ENCODE measurements at regions not wholly inside any gene's neighbourhood (a gene's known extent, or its start where the extent isn't known, plus 50 kb on each side); places are given as distances from the start of the nearest gene placed in this dataset.

DNA sequence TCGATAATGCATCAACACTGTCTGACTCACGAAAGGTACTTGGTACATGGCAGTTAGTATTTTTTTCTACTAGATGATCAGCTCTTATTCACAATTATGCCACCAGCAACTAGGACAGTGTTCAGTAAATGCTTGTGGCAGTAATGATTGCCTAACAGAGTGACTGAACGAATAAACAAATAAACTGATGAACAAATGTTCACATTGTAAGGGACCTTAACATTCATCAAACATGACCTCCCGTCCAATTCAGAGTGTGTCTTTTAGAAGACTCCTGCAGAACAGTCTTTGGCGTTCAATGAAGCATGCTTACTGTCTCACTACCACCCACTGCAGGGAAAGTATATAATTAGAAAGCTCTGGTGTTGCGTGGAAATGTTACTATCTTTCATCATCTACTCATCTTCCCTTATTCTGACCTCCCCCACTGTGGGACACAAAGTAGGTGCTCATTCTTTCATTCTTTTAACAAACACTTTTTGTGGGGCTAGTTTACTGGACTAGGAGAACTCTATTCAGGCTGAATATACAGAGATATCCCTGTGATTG, 319.3 kb downstream of the RAB28 start:
- Histone ChIP-seq H3K4me3 (ENCODE audit: low read depth, low read length) (no peak overlapping the region), H3K36me3 (no peaks in the 10 kb centered on the region), H3K9me3 (ENCODE audit: severe bottlenecking) (no peaks in the 10 kb centered on the region), H3K27me3 (ENCODE audit: insufficient read depth, low read depth, severe bottlenecking) (no peaks in the 10 kb centered on the region), H3K27ac (no peak overlapping the region)
- TF ChIP-seq, protein P1, sequence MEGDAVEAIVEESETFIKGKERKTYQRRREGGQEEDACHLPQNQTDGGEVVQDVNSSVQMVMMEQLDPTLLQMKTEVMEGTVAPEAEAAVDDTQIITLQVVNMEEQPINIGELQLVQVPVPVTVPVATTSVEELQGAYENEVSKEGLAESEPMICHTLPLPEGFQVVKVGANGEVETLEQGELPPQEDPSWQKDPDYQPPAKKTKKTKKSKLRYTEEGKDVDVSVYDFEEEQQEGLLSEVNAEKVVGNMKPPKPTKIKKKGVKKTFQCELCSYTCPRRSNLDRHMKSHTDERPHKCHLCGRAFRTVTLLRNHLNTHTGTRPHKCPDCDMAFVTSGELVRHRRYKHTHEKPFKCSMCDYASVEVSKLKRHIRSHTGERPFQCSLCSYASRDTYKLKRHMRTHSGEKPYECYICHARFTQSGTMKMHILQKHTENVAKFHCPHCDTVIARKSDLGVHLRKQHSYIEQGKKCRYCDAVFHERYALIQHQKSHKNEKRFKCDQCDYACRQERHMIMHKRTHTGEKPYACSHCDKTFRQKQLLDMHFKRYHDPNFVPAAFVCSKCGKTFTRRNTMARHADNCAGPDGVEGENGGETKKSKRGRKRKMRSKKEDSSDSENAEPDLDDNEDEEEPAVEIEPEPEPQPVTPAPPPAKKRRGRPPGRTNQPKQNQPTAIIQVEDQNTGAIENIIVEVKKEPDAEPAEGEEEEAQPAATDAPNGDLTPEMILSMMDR (IDR thresholded peaks at IDR 0.05; ENCODE audit: low read depth, low read length) = no peak
- no peak for DNase-seq

DNA sequence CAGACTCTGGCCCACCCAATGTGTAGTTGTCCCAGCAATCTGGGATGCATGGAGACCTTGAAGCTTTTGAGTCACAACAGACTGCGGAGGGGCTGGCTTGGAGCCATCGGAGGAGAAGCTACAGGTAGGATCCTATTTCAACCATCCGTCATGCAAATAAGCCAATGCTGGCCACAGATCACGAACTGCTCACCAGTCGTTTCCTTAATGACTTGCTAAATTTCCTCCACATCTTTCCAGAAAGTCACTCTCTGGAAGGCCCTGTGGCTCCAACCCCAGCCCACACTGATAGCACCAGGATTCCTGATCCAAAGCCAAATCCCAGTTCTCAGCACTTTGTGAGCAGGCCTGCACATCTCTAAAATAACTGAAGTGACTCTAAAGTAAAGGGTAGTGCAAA, 321.3 kb downstream of the RAB28 start:
- TF ChIP-seq, protein P1 (IDR thresholded peaks at IDR 0.05; ENCODE audit: low read depth, low read length) = no peak
- no peaks in the 10 kb centered on the region for H3K27me3 ChIP-seq (ENCODE audit: insufficient read depth, low read depth, severe bottlenecking)
- H3K9me3 ChIP-seq (ENCODE audit: severe bottlenecking) = no peaks in the 10 kb centered on the region
- no peak overlapping the region for H3K4me3 ChIP-seq (ENCODE audit: low read depth, low read length)
- no peaks in the 10 kb centered on the region for H3K36me3 ChIP-seq
- DNase-seq = no peak
- no peak overlapping the region for H3K27ac ChIP-seq

DNA sequence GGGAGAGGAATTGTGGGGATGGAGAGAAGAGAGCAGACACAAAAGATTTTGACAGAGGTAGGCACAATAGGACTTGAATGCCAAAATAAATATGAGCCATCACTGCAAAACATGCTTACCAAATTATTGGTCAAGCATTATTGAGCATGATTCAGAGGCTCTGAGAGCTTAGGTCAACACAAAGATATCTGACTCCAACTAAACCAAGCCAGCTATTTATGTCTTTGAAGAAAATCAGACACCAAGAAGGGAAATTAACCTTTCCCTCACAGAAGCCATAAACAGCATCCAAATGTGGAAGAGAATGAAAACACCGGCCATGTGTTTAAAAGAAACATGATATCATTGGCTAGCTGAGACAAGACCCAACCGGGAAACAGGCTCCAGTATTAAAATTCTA, 323.2 kb downstream of the RAB28 start:
- DNase-seq = no peak
- TF ChIP-seq, protein P1 (IDR thresholded peaks at IDR 0.05; ENCODE audit: low read depth, low read length) = no peak
- no peaks in the 10 kb centered on the region for H3K27me3 ChIP-seq (ENCODE audit: insufficient read depth, low read depth, severe bottlenecking)

DNA sequence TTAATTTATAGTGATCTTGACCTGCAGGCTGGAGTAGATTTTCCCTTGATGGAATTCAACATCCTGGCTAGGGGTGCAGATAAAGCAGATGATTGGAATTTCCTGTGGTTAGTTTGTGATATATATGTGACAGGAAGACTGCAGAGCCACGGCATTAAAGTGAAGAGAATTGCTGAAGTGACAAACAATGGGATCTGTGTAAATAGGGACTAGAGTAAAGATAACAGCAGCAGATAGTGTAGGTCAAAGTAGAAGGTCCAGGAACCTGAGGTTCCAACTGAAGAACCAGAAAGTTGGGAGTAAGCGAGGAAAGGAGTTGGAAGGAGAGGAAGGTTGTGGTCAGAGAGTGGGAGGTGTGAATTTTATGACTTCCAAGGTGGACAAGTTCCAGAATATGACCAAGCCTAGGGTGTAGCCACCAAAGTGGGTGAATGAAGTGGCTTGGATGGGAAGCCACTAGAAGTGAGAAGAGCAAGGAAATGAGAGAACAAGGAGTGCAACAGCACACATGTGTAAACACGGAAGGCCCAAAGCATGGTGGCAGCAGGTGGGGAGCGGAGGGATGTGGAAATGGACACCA, 325.0 kb downstream of the RAB28 start:
- no peaks in the 10 kb centered on the region for H3K27me3 ChIP-seq (ENCODE audit: insufficient read depth, low read depth, severe bottlenecking)
- DNase-seq = no peak
- no peaks in the 10 kb centered on the region for H3K9me3 ChIP-seq (ENCODE audit: severe bottlenecking)
- no peaks in the 10 kb centered on the region for H3K36me3 ChIP-seq
- no peak overlapping the region for H3K27ac ChIP-seq
- H3K4me3 ChIP-seq (ENCODE audit: low read depth, low read length) = no peak overlapping the region
- TF ChIP-seq, protein P1 (IDR thresholded peaks at IDR 0.05; ENCODE audit: low read depth, low read length) = no peak

More for the DNA sequence above, 323.2 kb downstream of the RAB28 start:
- H3K4me3 ChIP-seq (ENCODE audit: low read depth, low read length) = no peak overlapping the region
- no peaks in the 10 kb centered on the region for H3K9me3 ChIP-seq (ENCODE audit: severe bottlenecking)
- no peaks in the 10 kb centered on the region for H3K36me3 ChIP-seq
- no peak overlapping the region for H3K27ac ChIP-seq

DNA sequence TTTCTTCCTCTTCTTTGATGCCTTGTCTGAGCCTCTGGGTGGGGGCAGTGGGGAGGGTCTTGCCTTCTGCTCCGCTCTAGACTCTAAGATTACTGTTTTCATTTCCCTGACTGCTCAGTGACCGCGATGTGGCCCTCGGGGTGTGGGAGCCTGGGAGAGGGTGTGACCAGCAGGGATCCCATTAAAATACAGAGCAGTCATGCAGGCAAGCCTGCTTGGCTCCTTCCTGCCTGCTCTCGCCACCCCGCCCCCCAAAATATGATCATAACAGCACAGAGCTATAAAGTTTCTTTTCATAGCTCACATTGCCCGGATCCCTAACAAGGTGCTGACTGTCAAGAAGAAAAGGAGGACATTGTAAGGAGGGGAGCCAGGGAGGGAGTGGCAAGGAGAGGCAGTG, 332.9 kb downstream of the RAB28 start:
- TF ChIP-seq, protein P1 (IDR thresholded peaks at IDR 0.05; ENCODE audit: low read depth, low read length) = no peak
- H3K9me3 ChIP-seq (ENCODE audit: severe bottlenecking) = no peaks in the 10 kb centered on the region
- H3K36me3 ChIP-seq = no peaks in the 10 kb centered on the region
- DNase-seq = no peak
- no peak overlapping the region for H3K4me3 ChIP-seq (ENCODE audit: low read depth, low read length)
- no peaks in the 10 kb centered on the region for H3K27me3 ChIP-seq (ENCODE audit: insufficient read depth, low read depth, severe bottlenecking)
- no peak overlapping the region for H3K27ac ChIP-seq
